ENCODE measurements at regions not wholly inside any gene's neighbourhood (a gene's known extent, or its start where the extent isn't known, plus 50 kb on each side); places are given as distances from the start of the nearest gene placed in this dataset.

- H3K9ac ChIP-seq (ENCODE audit: low read depth in 2 of 2, low read length in 2 of 2), result no peak overlapping the region
- no peak overlapping the region for H3K4me3 ChIP-seq
- no peaks in the 10 kb centered on the region for H3K9me3 ChIP-seq
- no peak for DNase-seq
- H3K27ac ChIP-seq, result no peak overlapping the region
- TF ChIP-seq, protein P1, sequence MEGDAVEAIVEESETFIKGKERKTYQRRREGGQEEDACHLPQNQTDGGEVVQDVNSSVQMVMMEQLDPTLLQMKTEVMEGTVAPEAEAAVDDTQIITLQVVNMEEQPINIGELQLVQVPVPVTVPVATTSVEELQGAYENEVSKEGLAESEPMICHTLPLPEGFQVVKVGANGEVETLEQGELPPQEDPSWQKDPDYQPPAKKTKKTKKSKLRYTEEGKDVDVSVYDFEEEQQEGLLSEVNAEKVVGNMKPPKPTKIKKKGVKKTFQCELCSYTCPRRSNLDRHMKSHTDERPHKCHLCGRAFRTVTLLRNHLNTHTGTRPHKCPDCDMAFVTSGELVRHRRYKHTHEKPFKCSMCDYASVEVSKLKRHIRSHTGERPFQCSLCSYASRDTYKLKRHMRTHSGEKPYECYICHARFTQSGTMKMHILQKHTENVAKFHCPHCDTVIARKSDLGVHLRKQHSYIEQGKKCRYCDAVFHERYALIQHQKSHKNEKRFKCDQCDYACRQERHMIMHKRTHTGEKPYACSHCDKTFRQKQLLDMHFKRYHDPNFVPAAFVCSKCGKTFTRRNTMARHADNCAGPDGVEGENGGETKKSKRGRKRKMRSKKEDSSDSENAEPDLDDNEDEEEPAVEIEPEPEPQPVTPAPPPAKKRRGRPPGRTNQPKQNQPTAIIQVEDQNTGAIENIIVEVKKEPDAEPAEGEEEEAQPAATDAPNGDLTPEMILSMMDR (IDR thresholded peaks at IDR 0.05), result no peak
- no peaks in the 10 kb centered on the region for H3K27me3 ChIP-seq
- intact Hi-C loops (cut with DNase I), result no loop called here
- H3K4me1 ChIP-seq, result no peaks in the 10 kb centered on the region
- H3K36me3 ChIP-seq, result no peaks in the 10 kb centered on the region
Observed at GRCh38 chr4:8702516-8703400, 110.2 kb downstream of the CPZ start.

DNA sequence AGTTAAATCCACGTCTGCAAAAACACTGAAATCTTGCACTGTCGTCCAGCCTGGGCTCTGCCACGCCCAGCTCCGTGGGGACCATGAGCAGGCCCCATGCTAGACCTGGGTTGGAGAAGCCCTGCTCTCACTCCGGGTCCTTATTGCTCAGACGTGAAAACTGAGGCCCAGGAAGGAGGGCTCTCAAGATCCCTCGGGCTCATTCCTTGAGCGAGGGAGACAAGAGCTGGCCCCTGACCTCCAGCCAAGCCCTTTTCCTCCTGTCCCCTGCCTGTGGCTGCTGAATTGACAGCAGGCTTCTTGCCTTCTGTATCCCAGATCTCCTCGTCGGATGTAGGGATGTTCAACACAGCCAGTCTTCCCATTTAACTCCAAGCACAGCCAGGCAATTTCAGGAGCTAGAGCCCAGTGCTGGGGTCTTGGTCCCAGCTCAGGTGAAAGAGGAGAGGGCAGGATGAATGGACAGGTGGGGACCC is 109.5 kb downstream of the CPZ start:
- Histone ChIP-seq H3K9ac (ENCODE audit: low read depth in 2 of 2, low read length in 2 of 2) (no peak overlapping the region), H3K4me1 (no peaks in the 10 kb centered on the region), H3K27me3 (no peaks in the 10 kb centered on the region), H3K27ac (no peak overlapping the region), H3K4me3 (no peak overlapping the region), H3K36me3 (no peaks in the 10 kb centered on the region), H3K9me3 (no peaks in the 10 kb centered on the region)
- intact Hi-C loops (cut with DNase I), result no loop called here
- TF ChIP-seq, protein P1 (IDR thresholded peaks at IDR 0.05), result no peak
- no peak for DNase-seq

DNA sequence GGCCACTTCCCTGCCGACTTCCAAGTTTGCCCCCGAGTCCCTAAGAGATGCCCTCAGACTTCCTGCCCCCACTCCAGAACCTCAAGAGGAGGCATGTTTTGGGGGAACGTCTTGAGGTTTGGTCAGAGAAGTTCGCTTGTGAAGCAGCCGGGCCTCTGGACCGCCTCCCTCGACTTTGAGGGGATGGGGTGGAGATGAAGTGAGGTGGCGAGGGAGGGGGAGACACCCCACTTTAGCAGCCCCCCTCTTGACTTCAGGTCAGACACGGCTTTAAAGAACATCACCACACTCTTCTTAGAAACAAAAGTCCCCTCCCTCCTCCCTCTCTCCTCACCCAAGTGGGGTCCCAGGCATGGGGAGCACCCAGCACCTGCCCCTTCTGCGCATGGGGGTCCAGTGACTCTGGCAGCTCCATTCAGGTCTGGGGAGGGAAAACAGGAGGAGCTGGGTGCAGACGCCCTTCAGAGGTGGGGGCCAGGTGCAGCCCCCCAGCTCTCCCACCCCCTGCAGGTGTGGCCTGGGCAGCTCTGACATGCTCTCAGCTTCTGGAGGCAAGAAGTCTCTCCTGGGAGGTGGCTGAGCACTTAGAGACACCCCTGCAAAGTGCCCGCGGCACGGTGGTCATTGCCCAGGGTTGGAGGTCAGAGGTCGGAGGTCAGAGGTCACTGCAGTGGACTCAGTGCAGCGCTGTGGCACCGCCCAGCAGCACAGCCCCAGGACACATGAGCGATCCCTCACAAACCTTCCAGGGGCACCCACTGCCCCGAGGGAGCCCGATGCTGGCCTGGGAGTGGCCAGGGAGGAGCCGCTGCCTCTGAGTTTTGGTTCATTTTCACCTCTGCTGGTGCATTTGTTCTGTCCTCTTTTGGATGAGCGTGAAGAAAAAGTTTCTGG is 108.8 kb downstream of the CPZ start:
- Histone ChIP-seq H3K9me3 (no peaks in the 10 kb centered on the region), H3K27ac (no peak overlapping the region), H3K4me3 (no peak overlapping the region), H3K9ac (ENCODE audit: low read depth in 2 of 2, low read length in 2 of 2) (no peak overlapping the region), H3K4me1 (no peaks in the 10 kb centered on the region), H3K27me3 (no peaks in the 10 kb centered on the region), H3K36me3 (no peaks in the 10 kb centered on the region)
- DNase-seq, result no peak
- intact Hi-C loops (cut with DNase I), result no loop called here
- TF ChIP-seq, protein P1 (IDR thresholded peaks at IDR 0.05), result no peak

GRCh38 chr4:8700531-8700930 is 108.0 kb downstream of the CPZ start:
- Histone ChIP-seq H3K4me3 (no peak overlapping the region), H3K9me3 (no peaks in the 10 kb centered on the region), H3K27me3 (no peaks in the 10 kb centered on the region), H3K36me3 (no peaks in the 10 kb centered on the region), H3K9ac (ENCODE audit: low read depth in 2 of 2, low read length in 2 of 2) (no peak overlapping the region), H3K4me1 (no peaks in the 10 kb centered on the region), H3K27ac (no peak overlapping the region)
- intact Hi-C loops (cut with DNase I), result no loop called here
- TF ChIP-seq, protein P1 (IDR thresholded peaks at IDR 0.05), result no peak
- DNase-seq, result no peak

GRCh38 chr4:8699479-8700145 is 107.0 kb downstream of the CPZ start:
- intact Hi-C loops (cut with DNase I), result no loop called here
- H3K4me1 ChIP-seq, result no peaks in the 10 kb centered on the region
- no peak for DNase-seq
- no peaks in the 10 kb centered on the region for H3K9me3 ChIP-seq
- H3K4me3 ChIP-seq, result no peak overlapping the region
- TF ChIP-seq, protein P1 (IDR thresholded peaks at IDR 0.05), result no peak
- no peak overlapping the region for H3K27ac ChIP-seq
- H3K9ac ChIP-seq (ENCODE audit: low read depth in 2 of 2, low read length in 2 of 2), result no peak overlapping the region
- no peaks in the 10 kb centered on the region for H3K36me3 ChIP-seq
- H3K27me3 ChIP-seq, result no peaks in the 10 kb centered on the region

Measured in colonic mucosa (tissue), 4 donors.